Chondrocyte (in vitro differentiated cells): ENCODE measurements at regions not wholly inside any gene's neighbourhood (a gene's known extent, or its start where the extent isn't known, plus 50 kb on each side); places are given as distances from the start of the nearest gene placed in this dataset.
A peak's percentile ranks its signal among the peaks of the same experiment; 100 is the strongest.

Experiments
- DNase-seq: peaks from one replicate; pipeline ENCODE4 v3.0.0; 2021; ENCODE audit warnings: mixed read lengths, low spot score
- H3K27ac Mint-ChIP-seq: one replicate; pipeline ENCODE4 v1.8.0; 2021; ENCODE audit warnings: mild to moderate bottlenecking, moderate library complexity, mixed read lengths; ENCODE audit not compliant: unreplicated experiment
- H3K27me3 Mint-ChIP-seq: 2 replicates; pipeline ENCODE4 v1.8.0; 2021; ENCODE audit warnings: low read depth, mixed read lengths
- H3K36me3 Mint-ChIP-seq: 2 replicates; pipeline ENCODE4 v1.8.0; 2021; ENCODE audit warnings: low read depth, mixed read lengths
- H3K4me1 Mint-ChIP-seq: 2 replicates; pipeline ENCODE4 v1.8.0; 2021; ENCODE audit warnings: low read depth, mild to moderate bottlenecking, mixed read lengths
- H3K4me3 Mint-ChIP-seq: one replicate; pipeline ENCODE4 v1.8.0; 2021; ENCODE audit warnings: mild to moderate bottlenecking, moderate library complexity, mixed read lengths; ENCODE audit not compliant: unreplicated experiment
- H3K9me3 Mint-ChIP-seq: 2 replicates; pipeline ENCODE4 v1.8.0; 2021; ENCODE audit warnings: low read depth, mixed read lengths
- CTCF ChIP-seq: fragments of 200-600 bp; sonication (generic); IDR thresholded peaks from 2 replicates; pipeline ENCODE4 v1.5.0; 2021; ENCODE audit warnings: antibody characterized with exemption, mild to moderate bottlenecking, moderate library complexity

GRCh38 chr2:205860181-205860580 lies 177.9 kb downstream of the NRP2 start:
- Mint-ChIP-seq H3K36me3 (no peaks in the 10 kb centered on the region), H3K9me3 (peaks cover 3% of the 10 kb centered on the region), H3K27me3 (peaks cover 32% of the 10 kb centered on the region), H3K27ac (no peak overlapping the region), H3K4me1 (no peaks in the 10 kb centered on the region), H3K4me3 (no peak overlapping the region)
- TF ChIP-seq CTCF: no peak
- no peak for DNase-seq

- Mint-ChIP-seq H3K4me3 (no peak overlapping the region), H3K27me3 (peaks cover 32% of the 10 kb centered on the region), H3K9me3 (peaks cover 3% of the 10 kb centered on the region), H3K27ac (no peak overlapping the region), H3K36me3 (no peaks in the 10 kb centered on the region), H3K4me1 (no peaks in the 10 kb centered on the region)
- peak; percentile 6 for TF ChIP-seq CTCF
- DNase-seq: no peak
Observed at GRCh38 chr2:205858881-205859441, 176.7 kb downstream of the NRP2 start.

GRCh38 chr2:205858275-205858674 lies 176.0 kb downstream of the NRP2 start:
- no peak for DNase-seq
- H3K27me3 Mint-ChIP-seq: peaks cover 32% of the 10 kb centered on the region
- no peaks in the 10 kb centered on the region for H3K36me3 Mint-ChIP-seq
- no peaks in the 10 kb centered on the region for H3K4me1 Mint-ChIP-seq
- TF ChIP-seq CTCF: no peak
- no peak overlapping the region for H3K27ac Mint-ChIP-seq
- H3K9me3 Mint-ChIP-seq: peaks cover 7% of the 10 kb centered on the region
- no peak overlapping the region for H3K4me3 Mint-ChIP-seq

GRCh38 chr2:205857520-205858237 lies 175.4 kb downstream of the NRP2 start:
- H3K27ac Mint-ChIP-seq: no peak overlapping the region
- H3K4me1 Mint-ChIP-seq: no peaks in the 10 kb centered on the region
- peaks cover 7% of the 10 kb centered on the region for H3K9me3 Mint-ChIP-seq
- no peak overlapping the region for H3K4me3 Mint-ChIP-seq
- no peak for DNase-seq
- no peak for TF ChIP-seq CTCF
- no peaks in the 10 kb centered on the region for H3K36me3 Mint-ChIP-seq
- peaks cover 32% of the 10 kb centered on the region for H3K27me3 Mint-ChIP-seq

- Mint-ChIP-seq H3K9me3 (peaks cover 7% of the 10 kb centered on the region), H3K27ac (no peak overlapping the region), H3K36me3 (peaks cover 2% of the 10 kb centered on the region), H3K4me1 (peaks cover 5% of the 10 kb centered on the region), H3K4me3 (no peak overlapping the region), H3K27me3 (peaks cover 6% of the 10 kb centered on the region)
- no peak for DNase-seq
- no peak for TF ChIP-seq CTCF
Observed at GRCh38 chr2:205852457-205852856, 170.2 kb downstream of the NRP2 start.
